Stomach (tissue), 8 donors: ENCODE measurements at regions not wholly inside any gene's neighbourhood (a gene's known extent, or its start where the extent isn't known, plus 50 kb on each side); places are given as distances from the start of the nearest gene placed in this dataset.

ENCODE experiments used
- DNase-seq, 2 donors: peaks; one replicate each; pipeline versions ENCODE4 v3.0.0 to v3.0.0-alpha.2; 2013 to 2019
- H3K27ac ChIP-seq, 5 donors: fragments of 200-600 bp in 4 of 5; sonication (generic) in 4 of 5; one replicate each; pipeline ENCODE4 v1.5.1; 2013 to 2019; ENCODE audit warnings: mild to moderate bottlenecking in 1 of 5, moderate library complexity in 1 of 5
- H3K27me3 ChIP-seq, 3 donors: fragments of 200-600 bp; sonication (generic); one replicate each; pipeline ENCODE4 v1.5.1; 2017 to 2019; ENCODE audit warnings: mixed run types in 1 of 3
- H3K36me3 ChIP-seq, 4 donors: fragments of 200-600 bp; sonication (generic); 1 replicate in 3 of 4; 2 replicates in 1 of 4; pipeline ENCODE4 v1.5.1; 2016 to 2019
- H3K4me1 ChIP-seq, 4 donors: fragments of 200-600 bp; sonication (generic); one replicate each; pipeline ENCODE4 v1.5.1; 2016 to 2019
- H3K4me3 ChIP-seq, 4 donors: fragments of 200-600 bp; sonication (generic) in 3 of 4; one replicate each; pipeline ENCODE4 v1.5.1; 2016 to 2019; ENCODE audit warnings: mild to moderate bottlenecking in 1 of 4
- H3K9me3 ChIP-seq, 4 donors: fragments of 200-600 bp; sonication (generic); one replicate each; pipeline ENCODE4 v1.5.1; 2016 to 2019
- EP300 ChIP-seq: sonication (generic); formaldehyde crosslinking; IDR thresholded peaks from one replicate; pipeline ENCODE4 v1.6.1; 2017; ENCODE audit warnings: antibody characterized with exemption
- POLR2A ChIP-seq, 4 donors: fragments of 450-650 bp; IDR thresholded peaks; one replicate each; pipeline ENCODE4 v1.6.1; 2016; ENCODE audit warnings: antibody characterized with exemption in 4 of 4, control low read depth in 2 of 4, mild to moderate bottlenecking in 1 of 4, moderate library complexity in 1 of 4
- POLR2AphosphoS5 ChIP-seq, 3 donors: sonication (generic); formaldehyde crosslinking; IDR thresholded peaks; one replicate each; pipeline ENCODE4 v1.6.1; 2016; ENCODE audit warnings: antibody characterized with exemption in 3 of 3
- WGBS, 5 donors: extraction: QIAGEN DNeasy Blood & Tissue Kit in 3 of 5; methylation state at CpG; one replicate each; pipeline versions ENCODE4 v1.1.5 to v1.1.7; 2013 to 2018; 5-methylcytosine and 5-hydroxymethylcytosine counted together
- intact Hi-C: fragments of 100-400 bp; cut with DNase I; formaldehyde crosslinking; loops from one replicate; pipeline ENCODE4 v1.15.1; 2023; ENCODE audit warnings: low total_unique reads
- TF ChIP-seq, protein P1 (sequence below), 7 experiments: fragments of 450-650 bp in 4 of 7; fragments of 200-600 bp in 3 of 7; sonication (generic) in 3 of 7; IDR thresholded peaks; one replicate each; pipeline ENCODE4 v1.5.1; 2016 to 2019; ENCODE audit warnings: antibody characterized with exemption in 7 of 7, control low read depth in 2 of 7, mild to moderate bottlenecking in 1 of 7
- donor health status: healthy with polysubstance abuse.
- donor health status: Bipolar disorder and iron deficiency.
- donor health status: healthy.

GRCh38 chr12:87021400-87021799 lies 765.2 kb upstream of the MGAT4C start:
- Histone ChIP-seq H3K36me3 (no peaks in the 10 kb centered on the region), H3K27ac (no peak overlapping the region), H3K4me1 (no peaks in the 10 kb centered on the region), H3K9me3 (peaks cover 0 to 6% (median 2%) of the 10 kb centered on the region in 4 donors), H3K4me3 (no peak overlapping the region), H3K27me3 (no peaks in the 10 kb centered on the region)
- no peak for DNase-seq
- TF ChIP-seq, protein P1, sequence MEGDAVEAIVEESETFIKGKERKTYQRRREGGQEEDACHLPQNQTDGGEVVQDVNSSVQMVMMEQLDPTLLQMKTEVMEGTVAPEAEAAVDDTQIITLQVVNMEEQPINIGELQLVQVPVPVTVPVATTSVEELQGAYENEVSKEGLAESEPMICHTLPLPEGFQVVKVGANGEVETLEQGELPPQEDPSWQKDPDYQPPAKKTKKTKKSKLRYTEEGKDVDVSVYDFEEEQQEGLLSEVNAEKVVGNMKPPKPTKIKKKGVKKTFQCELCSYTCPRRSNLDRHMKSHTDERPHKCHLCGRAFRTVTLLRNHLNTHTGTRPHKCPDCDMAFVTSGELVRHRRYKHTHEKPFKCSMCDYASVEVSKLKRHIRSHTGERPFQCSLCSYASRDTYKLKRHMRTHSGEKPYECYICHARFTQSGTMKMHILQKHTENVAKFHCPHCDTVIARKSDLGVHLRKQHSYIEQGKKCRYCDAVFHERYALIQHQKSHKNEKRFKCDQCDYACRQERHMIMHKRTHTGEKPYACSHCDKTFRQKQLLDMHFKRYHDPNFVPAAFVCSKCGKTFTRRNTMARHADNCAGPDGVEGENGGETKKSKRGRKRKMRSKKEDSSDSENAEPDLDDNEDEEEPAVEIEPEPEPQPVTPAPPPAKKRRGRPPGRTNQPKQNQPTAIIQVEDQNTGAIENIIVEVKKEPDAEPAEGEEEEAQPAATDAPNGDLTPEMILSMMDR (IDR thresholded peaks at IDR 0.05): no peak
- no peak for TF ChIP-seq EP300
- no peak for TF ChIP-seq POLR2AphosphoS5 (IDR thresholded peaks at IDR 0.05)
- no peak for TF ChIP-seq POLR2A (IDR thresholded peaks at IDR 0.05)
- 55 to 74% (median 68%) methylated on average over 1 to 2 of the region's 2 CpGs for WGBS, 5 donors
- intact Hi-C loops: no loop called here

- H3K4me1 ChIP-seq: no peaks in the 10 kb centered on the region
- TF ChIP-seq POLR2AphosphoS5 (IDR thresholded peaks at IDR 0.05): no peak
- TF ChIP-seq EP300: no peak
- TF ChIP-seq POLR2A (IDR thresholded peaks at IDR 0.05): no peak
- TF ChIP-seq, protein P1 (IDR thresholded peaks at IDR 0.05): no peak
- DNase-seq: no peak
- intact Hi-C loops: no loop called here
- WGBS, 5 donors: 76 to 98% (median 85%) methylated on average over 1 of the region's 1 CpG
- no peak overlapping the region for H3K4me3 ChIP-seq
- no peaks in the 10 kb centered on the region for H3K27me3 ChIP-seq
- H3K9me3 ChIP-seq: peaks cover 0 to 6% (median 2%) of the 10 kb centered on the region in 4 donors
- H3K36me3 ChIP-seq: no peaks in the 10 kb centered on the region
- H3K27ac ChIP-seq: no peak overlapping the region
These were observed 763.9 kb upstream of the MGAT4C start for GRCh38 chr12:87020071-87020470.

DNA sequence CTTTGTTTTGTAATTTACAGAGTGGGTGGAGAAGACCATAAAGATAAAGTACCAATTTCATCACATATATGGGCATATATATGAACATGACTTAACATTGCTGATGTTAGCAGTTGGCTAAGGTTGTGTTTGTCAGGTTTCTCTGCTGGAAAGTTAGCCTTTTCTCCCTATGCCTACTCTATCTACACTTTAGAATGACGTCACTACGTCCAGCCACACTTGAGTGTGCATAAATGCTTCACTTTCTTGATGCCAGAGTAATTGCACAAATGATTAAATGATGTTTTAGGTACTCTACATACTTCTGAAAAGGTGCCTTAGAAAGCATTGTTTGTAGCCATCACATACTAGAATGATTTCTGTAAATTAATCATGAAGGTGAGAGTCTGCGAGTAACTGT lies 759.2 kb upstream of the MGAT4C start:
- 59 to 91% (median 86%) methylated on average over 3 of the region's 3 CpGs for WGBS, 5 donors
- H3K27ac ChIP-seq: no peak overlapping the region
- no peaks in the 10 kb centered on the region for H3K27me3 ChIP-seq
- H3K4me3 ChIP-seq: no peak overlapping the region
- H3K9me3 ChIP-seq: no peaks in the 10 kb centered on the region
- intact Hi-C loops: no loop called here
- TF ChIP-seq, protein P1 (IDR thresholded peaks at IDR 0.05): no peak
- TF ChIP-seq POLR2A (IDR thresholded peaks at IDR 0.05) (no peak), EP300 (no peak), POLR2AphosphoS5 (IDR thresholded peaks at IDR 0.05) (no peak)
- H3K4me1 ChIP-seq: no peaks in the 10 kb centered on the region
- no peak for DNase-seq
- no peaks in the 10 kb centered on the region for H3K36me3 ChIP-seq

GRCh38 chr12:87008785-87009384 lies 752.7 kb upstream of the MGAT4C start:
- Histone ChIP-seq H3K4me1 (no peaks in the 10 kb centered on the region), H3K9me3 (no peaks in the 10 kb centered on the region), H3K4me3 (no peak overlapping the region), H3K27me3 (no peaks in the 10 kb centered on the region), H3K27ac (no peak overlapping the region), H3K36me3 (no peaks in the 10 kb centered on the region)
- WGBS, 5 donors: 26 to 61% (median 39%) methylated on average over 1 of the region's 1 CpG
- intact Hi-C loops: no loop called here
- TF ChIP-seq POLR2A (IDR thresholded peaks at IDR 0.05) (no peak), POLR2AphosphoS5 (IDR thresholded peaks at IDR 0.05) (no peak), EP300 (no peak)
- TF ChIP-seq, protein P1 (IDR thresholded peaks at IDR 0.05): no peak
- DNase-seq: no peak
